H9 (cell line): ENCODE measurements at regions not wholly inside any gene's neighbourhood (a gene's known extent, or its start where the extent isn't known, plus 50 kb on each side); places are given as distances from the start of the nearest gene placed in this dataset.

Experiments
- DNase-seq: peaks from one replicate; pipeline ENCODE4 v3.0.0-alpha.2; 2017
- H2AFZ ChIP-seq: one replicate; pipeline ENCODE4 v1.6.1; 2013; ENCODE audit warnings: mild to moderate bottlenecking, low read length, control low read depth, moderate library complexity
- H2AK5ac ChIP-seq: 2 replicates; pipeline ENCODE4 v1.6.1; 2013; ENCODE audit warnings: low read length, control low read depth, mixed read lengths; ENCODE audit not compliant: insufficient read length
- H2BK120ac ChIP-seq: one replicate; pipeline ENCODE4 v1.6.1; 2013; ENCODE audit warnings: low read depth, mild to moderate bottlenecking, low read length, control low read depth, inconsistent platforms; ENCODE audit not compliant: poor library complexity, severe bottlenecking
- H2BK12ac ChIP-seq: 2 replicates; pipeline ENCODE4 v1.6.1; 2013; ENCODE audit warnings: low read length, control low read depth, mixed read lengths, low read depth; ENCODE audit not compliant: insufficient read length
- H2BK15ac ChIP-seq: 2 replicates; pipeline ENCODE4 v1.6.1; 2013; ENCODE audit warnings: low read depth, low read length, control low read depth
- H2BK20ac ChIP-seq: one replicate; pipeline ENCODE4 v1.6.1; 2013; ENCODE audit warnings: low read depth, mild to moderate bottlenecking, low read length, control low read depth, inconsistent platforms; ENCODE audit not compliant: poor library complexity, severe bottlenecking
- H2BK5ac ChIP-seq: 2 replicates; pipeline ENCODE4 v1.6.1; 2013; ENCODE audit warnings: low read length, control low read depth, mixed read lengths; ENCODE audit not compliant: insufficient read length
- H3K14ac ChIP-seq: 2 replicates; pipeline ENCODE4 v1.6.1; 2013; ENCODE audit warnings: low read length, control low read depth; ENCODE audit not compliant: insufficient read depth
- H3K18ac ChIP-seq: 2 replicates; pipeline ENCODE4 v1.6.1; 2013; ENCODE audit warnings: low read depth, mild to moderate bottlenecking, mixed read lengths, low read length, control low read depth; ENCODE audit not compliant: insufficient read length
- H3K23ac ChIP-seq: 2 replicates; pipeline ENCODE4 v1.6.1; 2013; ENCODE audit warnings: low read length, control low read depth, mixed read lengths, low read depth; ENCODE audit not compliant: insufficient read length
- H3K23me2 ChIP-seq: 2 replicates; pipeline ENCODE4 v1.6.1; 2013; ENCODE audit warnings: low read depth, mild to moderate bottlenecking, mixed read lengths, low read length, control low read depth; ENCODE audit not compliant: insufficient read length, poor library complexity, severe bottlenecking
- H3K27ac ChIP-seq: 2 replicates; pipeline ENCODE4 v1.5.1; 2013; ENCODE audit warnings: low read length, control low read depth, mixed read lengths, low read depth; ENCODE audit not compliant: insufficient read length
- H3K27me3 ChIP-seq: 2 replicates; pipeline ENCODE4 v1.6.1; 2013; ENCODE audit warnings: low read length, control low read depth, inconsistent platforms; ENCODE audit not compliant: insufficient read depth
- H3K4ac ChIP-seq: 2 replicates; pipeline ENCODE4 v1.6.1; 2013; ENCODE audit warnings: low read depth, mild to moderate bottlenecking, control low read depth, inconsistent platforms, low read length, moderate library complexity
- H3K4me1 ChIP-seq: 2 replicates; pipeline ENCODE4 v1.6.1; 2013; ENCODE audit warnings: low read length, control low read depth, inconsistent platforms; ENCODE audit not compliant: insufficient read depth
- H3K4me2 ChIP-seq: 2 replicates; pipeline ENCODE4 v1.6.1; 2013; ENCODE audit warnings: low read length, control low read depth, mixed read lengths; ENCODE audit not compliant: insufficient read length, insufficient read depth
- H3K56ac ChIP-seq: 2 replicates; pipeline ENCODE4 v1.6.1; 2013; ENCODE audit warnings: low read depth, mild to moderate bottlenecking, mixed read lengths, low read length, control low read depth; ENCODE audit not compliant: insufficient read length
- H3K79me1 ChIP-seq: 2 replicates; pipeline ENCODE4 v1.6.1; 2013; ENCODE audit warnings: low read depth, mild to moderate bottlenecking, moderate library complexity, low read length, control low read depth, inconsistent platforms; ENCODE audit not compliant: insufficient read depth, poor library complexity, severe bottlenecking
- H3K79me2 ChIP-seq: 2 replicates; pipeline ENCODE4 v1.6.1; 2013; ENCODE audit warnings: low read length, control low read depth, inconsistent platforms; ENCODE audit not compliant: insufficient read depth
- H3K9ac ChIP-seq: 2 replicates; pipeline ENCODE4 v1.6.1; 2013; ENCODE audit warnings: low read length, control low read depth, mixed read lengths; ENCODE audit not compliant: insufficient read length; ENCODE audit errors: extremely low read depth
- H3K9me3 ChIP-seq: one replicate; pipeline ENCODE4 v1.6.1; 2013; ENCODE audit warnings: low read depth, low read length, inconsistent platforms; ENCODE audit not compliant: control insufficient read depth
- H3T11ph ChIP-seq: one replicate; pipeline ENCODE4 v1.6.1; 2013; ENCODE audit warnings: mild to moderate bottlenecking, low read length, control low read depth, inconsistent platforms
- H4K20me1 ChIP-seq: one replicate; pipeline ENCODE4 v1.6.1; 2013; ENCODE audit not compliant: control insufficient read depth, insufficient read length, insufficient read depth
- H4K5ac ChIP-seq: 2 replicates; pipeline ENCODE4 v1.6.1; 2013; ENCODE audit warnings: low read depth, mild to moderate bottlenecking, mixed read lengths, low read length, control low read depth; ENCODE audit not compliant: insufficient read length
- H4K8ac ChIP-seq: replicated peaks from 2 replicates; pipeline ENCODE4 v1.6.1; 2013; ENCODE audit warnings: low read length, control low read depth, mixed read lengths, low read depth; ENCODE audit not compliant: insufficient read length
- H4K91ac ChIP-seq: 2 replicates; pipeline ENCODE4 v1.6.1; 2013; ENCODE audit warnings: low read depth, mild to moderate bottlenecking, moderate library complexity, mixed read lengths, low read length, control low read depth; ENCODE audit not compliant: insufficient read length
- H3K27ac Mint-ChIP-seq, 3 experiments: 2 replicates in 2 of 3; 3 replicates in 1 of 3; pipeline ENCODE4 v1.8.0; 2020 to 2021; ENCODE audit warnings: mixed read lengths in 3 of 3, mild to moderate bottlenecking in 1 of 3, moderate library complexity in 1 of 3
- H3K27me3 Mint-ChIP-seq: 2 replicates; pipeline ENCODE4 v1.8.0; 2021; ENCODE audit warnings: low read depth, mild to moderate bottlenecking, moderate library complexity, mixed read lengths
- H3K36me3 Mint-ChIP-seq, 3 experiments: 2 replicates in 2 of 3; 3 replicates in 1 of 3; pipeline ENCODE4 v1.8.0; 2020 to 2021; ENCODE audit warnings: low read depth in 3 of 3, mixed read lengths in 3 of 3; ENCODE audit not compliant: insufficient read depth in 1 of 3
- H3K4me1 Mint-ChIP-seq, 2 experiments: 2 replicates each; pipeline ENCODE4 v1.8.0; 2020; ENCODE audit warnings: mixed read lengths in 2 of 2
- H3K4me3 Mint-ChIP-seq, 2 experiments: 2 replicates in 1 of 2; 3 replicates in 1 of 2; pipeline ENCODE4 v1.8.0; 2020 to 2021; ENCODE audit warnings: mild to moderate bottlenecking in 2 of 2, mixed read lengths in 2 of 2, moderate library complexity in 1 of 2
- H3K9me3 Mint-ChIP-seq, 2 experiments: 2 replicates in 1 of 2; 3 replicates in 1 of 2; pipeline ENCODE4 v1.8.0; 2020; ENCODE audit warnings: mild to moderate bottlenecking in 2 of 2, mixed read lengths in 2 of 2, moderate library complexity in 1 of 2
- CTCF ChIP-seq: fragments of 200-600 bp; sonication (generic); conservative IDR thresholded peaks from 3 replicates; pipeline ENCODE4 v1.8.0; 2021; ENCODE audit warnings: antibody characterized with exemption, mild to moderate bottlenecking
- WGBS: extraction: QIAGEN DNeasy Blood & Tissue Kit; methylation state at CpG from one replicate; pipeline ENCODE4 v1.1.7; 2013; ENCODE audit warnings: missing lambda C conversion rate, low lambda C conversion rate, mixed read lengths; ENCODE audit not compliant: insufficient read length; ENCODE audit errors: extremely low coverage; 5-methylcytosine and 5-hydroxymethylcytosine counted together

GRCh38 chr2:20521193-20521592 is 74.3 kb downstream of the RHOB start:
- H2AK5ac ChIP-seq, result no peak overlapping the region
- H3K36me3 Mint-ChIP-seq, result no peaks in the 10 kb centered on the region
- H3K9me3 Mint-ChIP-seq, result no peaks in the 10 kb centered on the region
- H2BK120ac ChIP-seq, result no peak overlapping the region
- H2BK5ac ChIP-seq, result no peak overlapping the region
- H3K14ac ChIP-seq, result no peak overlapping the region
- no peak overlapping the region for H3K27ac Mint-ChIP-seq
- H3T11ph ChIP-seq, result no peak overlapping the region
- H3K4me1 ChIP-seq, result no peaks in the 10 kb centered on the region
- H2BK20ac ChIP-seq, result no peak overlapping the region
- H3K79me2 ChIP-seq, result no peaks in the 10 kb centered on the region
- no peak overlapping the region for H4K5ac ChIP-seq
- H3K9ac ChIP-seq, result no peak overlapping the region
- H2AFZ ChIP-seq, result no peak overlapping the region
- H3K4me3 Mint-ChIP-seq, result no peak overlapping the region
- H3K4me2 ChIP-seq, result no peak overlapping the region
- H3K27me3 ChIP-seq, result no peaks in the 10 kb centered on the region
- H3K27ac ChIP-seq, result no peak overlapping the region
- no peak overlapping the region for H4K8ac ChIP-seq
- no peak overlapping the region for H2BK15ac ChIP-seq
- H3K23ac ChIP-seq, result no peak overlapping the region
- no peak for DNase-seq
- no peaks in the 10 kb centered on the region for H3K23me2 ChIP-seq
- H4K91ac ChIP-seq, result no peak overlapping the region
- H3K4ac ChIP-seq, result no peak overlapping the region
- no peak overlapping the region for H3K56ac ChIP-seq
- no peak overlapping the region for H2BK12ac ChIP-seq
- WGBS, result no CpG with 5 or more reads among the region's 4 CpGs
- TF ChIP-seq CTCF, result no peak
- H3K9me3 ChIP-seq, result no peaks in the 10 kb centered on the region
- no peaks in the 10 kb centered on the region for H3K79me1 ChIP-seq
- H3K27me3 Mint-ChIP-seq, result peaks cover 14% of the 10 kb centered on the region
- H3K18ac ChIP-seq, result no peak overlapping the region
- peaks cover 3% of the 10 kb centered on the region for H4K20me1 ChIP-seq
- peaks cover 14 to 19% of the 10 kb centered on the region in 2 experiments for H3K4me1 Mint-ChIP-seq
